Liver (tissue), 8 donors: ENCODE measurements at regions not wholly inside any gene's neighbourhood (a gene's known extent, or its start where the extent isn't known, plus 50 kb on each side); places are given as distances from the start of the nearest gene placed in this dataset.

Experiments used
- DNase-seq: peaks from one replicate; pipeline ENCODE4 v3.0.0-alpha.2; 2017; ENCODE audit warnings: low spot score
- H3K27ac ChIP-seq, 2 donors: one replicate each; pipeline ENCODE4 v1.7.0; 2013; ENCODE audit warnings: inconsistent platforms in 2 of 2, low read length in 2 of 2, control low read depth in 1 of 2, low read depth in 1 of 2, mild to moderate bottlenecking in 1 of 2
- H3K27me3 ChIP-seq, 4 donors: one replicate each; pipeline versions ENCODE4 v1.6.1 to v1.7.0; 2013; ENCODE audit warnings: low read length in 3 of 4, inconsistent platforms in 1 of 4, mild to moderate bottlenecking in 1 of 4, moderate library complexity in 1 of 4; ENCODE audit not compliant: control insufficient read depth in 4 of 4, insufficient read depth in 4 of 4
- H3K36me3 ChIP-seq, 4 donors: one replicate each; pipeline versions ENCODE4 v1.6.1 to v1.7.0; 2013; ENCODE audit warnings: low read length in 3 of 4, mild to moderate bottlenecking in 3 of 4, low read depth in 1 of 4, moderate library complexity in 1 of 4; ENCODE audit not compliant: control insufficient read depth in 4 of 4, insufficient read depth in 3 of 4
- H3K4me1 ChIP-seq, 4 donors: one replicate each; pipeline versions ENCODE4 v1.6.1 to v1.7.0; 2013; ENCODE audit warnings: low read length in 3 of 4, mild to moderate bottlenecking in 3 of 4, moderate library complexity in 1 of 4; ENCODE audit not compliant: control insufficient read depth in 4 of 4, insufficient read depth in 4 of 4
- H3K4me3 ChIP-seq, 3 donors: one replicate each; pipeline versions ENCODE4 v1.6.1 to v1.7.0; 2013; ENCODE audit warnings: low read length in 3 of 3, control low read depth in 1 of 3, low read depth in 1 of 3, mild to moderate bottlenecking in 1 of 3
- H3K9ac ChIP-seq, 2 donors: one replicate each; pipeline ENCODE4 v1.7.0; 2013; ENCODE audit warnings: low read length in 2 of 2, mild to moderate bottlenecking in 2 of 2, moderate library complexity in 2 of 2, control low read depth in 1 of 2, low read depth in 1 of 2
- H3K9me3 ChIP-seq, 4 donors: one replicate each; pipeline versions ENCODE4 v1.6.1 to v1.7.0; 2013; ENCODE audit warnings: low read length in 3 of 4; ENCODE audit not compliant: control insufficient read depth in 4 of 4
- ATF3 ChIP-seq: IDR thresholded peaks from 2 replicates; pipeline ENCODE4 v1.6.1; 2016; ENCODE audit warnings: antibody characterized with exemption
- CTCF ChIP-seq: fragments of 150-350 bp; IDR thresholded peaks from 2 replicates; pipeline ENCODE4 v1.5.1; 2017; ENCODE audit warnings: improper control_type of control experiment, low read depth, low read length; ENCODE audit not compliant: missing input control
- EGR1 ChIP-seq, 2 donors: IDR thresholded peaks; 2 replicates each; pipeline ENCODE4 v1.6.1; 2016 to 2018; ENCODE audit warnings: antibody characterized with exemption in 2 of 2, low read depth in 2 of 2
- FOXA1 ChIP-seq: IDR thresholded peaks from 2 replicates; pipeline ENCODE4 v1.6.1; 2016; ENCODE audit warnings: antibody characterized with exemption
- FOXA2 ChIP-seq: IDR thresholded peaks from 2 replicates; pipeline ENCODE4 v1.6.1; 2016; ENCODE audit warnings: antibody characterized with exemption
- GABPA ChIP-seq, 2 donors: IDR thresholded peaks in 1 of 2; conservative IDR thresholded peaks in 1 of 2; 2 replicates each; pipeline ENCODE4 v1.6.1; 2016; ENCODE audit warnings: antibody characterized with exemption in 2 of 2, mild to moderate bottlenecking in 1 of 2, moderate library complexity in 1 of 2
- HNF4A ChIP-seq, 2 donors: conservative IDR thresholded peaks; 2 replicates each; pipeline ENCODE4 v1.6.1; 2016; ENCODE audit warnings: antibody characterized with exemption in 2 of 2, mild to moderate bottlenecking in 2 of 2
- HNF4G ChIP-seq: IDR thresholded peaks from 2 replicates; pipeline ENCODE4 v1.6.1; 2016; ENCODE audit warnings: antibody characterized with exemption
- JUND ChIP-seq, 2 donors: IDR thresholded peaks; 2 replicates each; pipeline ENCODE4 v1.6.1; 2016; ENCODE audit warnings: antibody characterized with exemption in 2 of 2
- MAX ChIP-seq: IDR thresholded peaks from 2 replicates; pipeline ENCODE4 v1.6.1; 2016; ENCODE audit warnings: antibody characterized with exemption
- NR2F2 ChIP-seq: IDR thresholded peaks from 2 replicates; pipeline ENCODE4 v1.6.1; 2016; ENCODE audit warnings: antibody characterized with exemption
- RAD21 ChIP-seq, 2 donors: IDR thresholded peaks; 2 replicates each; pipeline ENCODE4 v1.6.1; 2016; ENCODE audit warnings: antibody characterized with exemption in 2 of 2, mild to moderate bottlenecking in 2 of 2
- REST ChIP-seq: IDR thresholded peaks from 2 replicates; pipeline ENCODE4 v1.6.1; 2016; ENCODE audit warnings: antibody characterized with exemption, mild to moderate bottlenecking
- RXRA ChIP-seq, 2 donors: IDR thresholded peaks; 2 replicates each; pipeline ENCODE4 v1.6.1; 2017 to 2018; ENCODE audit warnings: antibody characterized with exemption in 2 of 2, mild to moderate bottlenecking in 1 of 2
- SP1 ChIP-seq: IDR thresholded peaks from 2 replicates; pipeline ENCODE4 v1.6.1; 2018; ENCODE audit warnings: antibody characterized with exemption, mild to moderate bottlenecking
- TAF1 ChIP-seq: conservative IDR thresholded peaks from 2 replicates; pipeline ENCODE4 v1.6.1; 2016; ENCODE audit warnings: antibody characterized with exemption, mild to moderate bottlenecking
- YY1 ChIP-seq: IDR thresholded peaks from 2 replicates; pipeline ENCODE4 v1.6.1; 2016; ENCODE audit warnings: antibody characterized with exemption, mild to moderate bottlenecking
- ZBTB33 ChIP-seq: IDR thresholded peaks from 2 replicates; pipeline ENCODE4 v1.6.1; 2016; ENCODE audit warnings: antibody characterized with exemption
- WGBS: extraction: QIAGEN DNeasy Blood & Tissue Kit; methylation state at CpG from one replicate; pipeline ENCODE4 v1.1.7; 2013; 5-methylcytosine and 5-hydroxymethylcytosine counted together
- donor health status: healthy.
- donor health status: healthy.
- donor health status: healthy.
- donor health status: healthy.
- donor health status: healthy.

- no peak for TF ChIP-seq RAD21 (IDR thresholded peaks at IDR 0.05)
- TF ChIP-seq JUND (IDR thresholded peaks at IDR 0.05) = no peak
- no peak for TF ChIP-seq MAX
- TF ChIP-seq SP1 = no peak
- TF ChIP-seq GABPA (IDR thresholded peaks at IDR 0.05 in 1 of 2, conservative IDR thresholded peaks at IDR 0.05 in 1 of 2) = no peak
- TF ChIP-seq RXRA (IDR thresholded peaks at IDR 0.05) = no peak
- no peak for TF ChIP-seq EGR1 (IDR thresholded peaks at IDR 0.05; ENCODE audit: low read depth in 2 of 2)
- no peak for TF ChIP-seq NR2F2
- TF ChIP-seq CTCF = no peak
- no peak for TF ChIP-seq YY1
- no peak for TF ChIP-seq ATF3
- TF ChIP-seq HNF4A (conservative IDR thresholded peaks at IDR 0.05) = no peak
- TF ChIP-seq HNF4G = no peak
- TF ChIP-seq FOXA1 = no peak
- no peak for TF ChIP-seq FOXA2
- no peak for TF ChIP-seq ZBTB33
- no peak for TF ChIP-seq TAF1
- TF ChIP-seq REST = no peak
- H3K27ac ChIP-seq = no peak overlapping the region
- H3K9me3 ChIP-seq = peaks cover 0 to 1% (median 0%) of the 10 kb centered on the region in 4 donors
- 80% methylated on average over 3 of the region's 3 CpGs for WGBS
- no peak overlapping the region for H3K9ac ChIP-seq
- no peaks in the 10 kb centered on the region for H3K27me3 ChIP-seq
- DNase-seq = no peak
- H3K4me1 ChIP-seq = no peaks in the 10 kb centered on the region
- H3K4me3 ChIP-seq = no peak overlapping the region
- no peaks in the 10 kb centered on the region for H3K36me3 ChIP-seq
These were observed 246.5 kb upstream of the LRRN1 start for GRCh38 chr3:3552761-3553160.

- Histone ChIP-seq H3K9me3 (peaks cover 0 to 1% (median 0%) of the 10 kb centered on the region in 4 donors), H3K36me3 (no peaks in the 10 kb centered on the region), H3K27ac (no peak overlapping the region), H3K27me3 (no peaks in the 10 kb centered on the region), H3K4me3 (no peak overlapping the region), H3K9ac (no peak overlapping the region), H3K4me1 (no peaks in the 10 kb centered on the region)
- TF ChIP-seq GABPA (IDR thresholded peaks at IDR 0.05 in 1 of 2, conservative IDR thresholded peaks at IDR 0.05 in 1 of 2) (no peak), JUND (IDR thresholded peaks at IDR 0.05) (no peak), RAD21 (IDR thresholded peaks at IDR 0.05) (no peak), EGR1 (IDR thresholded peaks at IDR 0.05; ENCODE audit: low read depth in 2 of 2) (no peak), TAF1 (no peak), REST (no peak)
- DNase-seq = no peak
These were observed 247.2 kb upstream of the LRRN1 start for GRCh38 chr3:3551981-3552380.
